ENCODE measurements at regions not wholly inside any gene's neighbourhood (a gene's known extent, or its start where the extent isn't known, plus 50 kb on each side); places are given as distances from the start of the nearest gene placed in this dataset.
"Not testable (repeated sequence)": the region's sequence is repeated elsewhere in the genome, so short reads cannot be mapped to it uniquely, and the experiment has no call there.

- TF ChIP-seq POLR2A, CTCF (IDR thresholded peaks at IDR 0.05): not testable (repeated sequence)
Observed at GRCh38 chr20:48119389-48119788, 334.1 kb upstream of the SULF2 start.

Data from body of pancreas (tissue), 4 donors.